ENCODE measurements at regions not wholly inside any gene's neighbourhood (a gene's known extent, or its start where the extent isn't known, plus 50 kb on each side); places are given as distances from the start of the nearest gene placed in this dataset.
"Not testable (repeated sequence)": the region's sequence is repeated elsewhere in the genome, so short reads cannot be mapped to it uniquely, and the experiment has no call there.

DNA sequence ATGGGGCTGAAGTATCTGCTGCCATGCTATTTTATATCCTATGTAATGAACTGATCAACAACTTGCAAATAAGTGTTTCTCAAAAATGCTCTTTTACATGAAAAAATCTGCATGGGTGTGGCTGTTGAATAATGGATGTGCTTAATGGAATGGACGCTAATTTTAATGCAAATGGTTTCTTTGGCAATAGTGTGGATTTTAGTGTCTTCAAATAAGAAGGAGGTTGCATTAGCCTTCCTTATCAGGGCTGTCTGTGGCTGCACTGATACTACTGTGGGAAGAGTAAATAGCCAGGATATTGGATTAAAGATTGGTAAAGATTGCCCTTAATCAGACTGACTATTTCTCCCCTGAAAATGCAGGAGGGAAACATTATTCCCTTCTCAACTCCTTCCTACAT lies 121.9 kb upstream of the STK32A start:
- no peak overlapping the region for H3K4me3 Mint-ChIP-seq
- ChIA-PET POLR2A (no interaction called here), CTCF (no interaction called here)
- no peaks in the 10 kb centered on the region for H3K36me3 Mint-ChIP-seq (ENCODE audit: low read depth)
- DNase-seq, result no peak
- intact Hi-C loops (cut with micrococcal nuclease), result no loop called here
- H3K27ac Mint-ChIP-seq, result no peak overlapping the region
- H3K4me1 Mint-ChIP-seq (ENCODE audit: low read depth), result no peaks in the 10 kb centered on the region
- H3K27me3 Mint-ChIP-seq, result no peaks in the 10 kb centered on the region
- TF ChIP-seq, protein P1, sequence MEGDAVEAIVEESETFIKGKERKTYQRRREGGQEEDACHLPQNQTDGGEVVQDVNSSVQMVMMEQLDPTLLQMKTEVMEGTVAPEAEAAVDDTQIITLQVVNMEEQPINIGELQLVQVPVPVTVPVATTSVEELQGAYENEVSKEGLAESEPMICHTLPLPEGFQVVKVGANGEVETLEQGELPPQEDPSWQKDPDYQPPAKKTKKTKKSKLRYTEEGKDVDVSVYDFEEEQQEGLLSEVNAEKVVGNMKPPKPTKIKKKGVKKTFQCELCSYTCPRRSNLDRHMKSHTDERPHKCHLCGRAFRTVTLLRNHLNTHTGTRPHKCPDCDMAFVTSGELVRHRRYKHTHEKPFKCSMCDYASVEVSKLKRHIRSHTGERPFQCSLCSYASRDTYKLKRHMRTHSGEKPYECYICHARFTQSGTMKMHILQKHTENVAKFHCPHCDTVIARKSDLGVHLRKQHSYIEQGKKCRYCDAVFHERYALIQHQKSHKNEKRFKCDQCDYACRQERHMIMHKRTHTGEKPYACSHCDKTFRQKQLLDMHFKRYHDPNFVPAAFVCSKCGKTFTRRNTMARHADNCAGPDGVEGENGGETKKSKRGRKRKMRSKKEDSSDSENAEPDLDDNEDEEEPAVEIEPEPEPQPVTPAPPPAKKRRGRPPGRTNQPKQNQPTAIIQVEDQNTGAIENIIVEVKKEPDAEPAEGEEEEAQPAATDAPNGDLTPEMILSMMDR (IDR thresholded peaks at IDR 0.05), result no peak
- no peak for ATAC-seq
- H3K9me3 Mint-ChIP-seq, result no peaks in the 10 kb centered on the region

DNA sequence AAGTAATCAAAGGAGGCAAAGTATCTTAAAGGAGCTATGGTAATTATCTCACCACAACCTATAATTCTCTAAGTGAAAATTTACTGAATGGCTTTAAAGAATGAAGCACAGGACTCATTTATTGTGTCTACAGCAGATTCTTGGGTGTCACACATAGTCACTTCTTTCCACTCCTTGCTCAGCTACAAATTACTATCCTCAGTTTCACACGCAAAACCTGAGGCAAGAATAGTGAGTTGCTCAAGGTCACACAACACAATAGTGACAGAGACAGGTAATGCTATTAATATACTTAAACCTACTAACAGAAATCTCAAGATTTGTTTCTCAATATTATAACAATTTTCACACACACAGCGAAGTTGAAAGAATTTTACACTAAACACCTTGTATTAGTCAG lies 120.9 kb upstream of the STK32A start:
- Mint-ChIP-seq H3K36me3 (ENCODE audit: low read depth) (no peaks in the 10 kb centered on the region), H3K4me3 (no peak overlapping the region), H3K9me3 (no peaks in the 10 kb centered on the region), H3K4me1 (ENCODE audit: low read depth) (no peaks in the 10 kb centered on the region), H3K27ac (no peak overlapping the region), H3K27me3 (no peaks in the 10 kb centered on the region)
- CTCF ChIA-PET, result no interaction called here
- POLR2A ChIA-PET, result no interaction called here
- ATAC-seq (no peak), DNase-seq (no peak)
- TF ChIP-seq, protein P1 (IDR thresholded peaks at IDR 0.05), result no peak
- intact Hi-C loops (cut with micrococcal nuclease), result no loop called here

DNA sequence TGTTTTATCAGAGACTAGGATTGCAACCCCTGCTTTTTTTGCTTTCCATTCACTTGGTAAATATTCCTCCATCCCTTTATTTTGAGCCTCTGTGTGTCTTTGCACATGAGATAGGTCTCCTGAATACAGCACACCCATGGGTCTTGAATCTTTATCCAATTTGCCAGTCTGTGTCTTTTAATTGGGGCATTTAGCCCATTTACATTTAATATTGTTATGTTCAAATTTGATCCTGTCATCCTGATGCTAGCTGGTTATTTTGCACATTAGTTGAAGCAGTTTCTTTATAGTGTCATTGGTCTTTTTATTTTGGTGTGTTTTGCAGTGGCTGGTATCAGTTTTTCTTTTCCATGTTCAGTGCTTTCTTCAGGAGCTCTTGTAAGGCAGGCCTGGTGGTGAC lies 95.1 kb upstream of the STK32A start:
- POLR2A ChIA-PET; H3K4me3 Mint-ChIP-seq; H3K4me1 Mint-ChIP-seq (ENCODE audit: low read depth); ATAC-seq; H3K36me3 Mint-ChIP-seq (ENCODE audit: low read depth); H3K27ac Mint-ChIP-seq; H3K27me3 Mint-ChIP-seq; CTCF ChIA-PET; intact Hi-C loops (cut with micrococcal nuclease); DNase-seq: not testable (repeated sequence)
- H3K9me3 Mint-ChIP-seq, result peaks cover 33% of the 10 kb centered on the region

DNA sequence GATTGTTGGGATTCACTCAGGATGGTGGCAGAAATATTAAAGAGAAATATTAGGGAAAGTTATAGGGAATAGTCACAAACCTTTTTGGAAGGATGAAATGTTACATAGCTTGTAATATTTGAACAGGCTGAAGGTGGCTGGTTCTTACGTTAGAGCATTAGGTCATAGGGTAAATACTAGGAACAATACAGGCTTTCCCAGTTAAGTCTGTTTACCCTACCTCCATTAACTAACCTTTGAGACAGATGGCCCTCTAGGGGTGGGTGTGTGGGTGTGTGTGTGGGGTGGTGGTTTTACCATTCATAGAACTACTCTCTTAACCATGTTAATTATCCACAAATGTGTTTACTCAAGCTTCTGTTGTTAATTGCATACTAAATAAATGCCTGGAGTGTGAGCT lies 94.3 kb upstream of the STK32A start:
- no peak overlapping the region for H3K4me3 Mint-ChIP-seq
- H3K4me1 Mint-ChIP-seq (ENCODE audit: low read depth), result no peaks in the 10 kb centered on the region
- TF ChIP-seq, protein P1 (IDR thresholded peaks at IDR 0.05), result no peak
- H3K9me3 Mint-ChIP-seq, result peaks cover 33% of the 10 kb centered on the region
- DNase-seq (no peak), ATAC-seq (no peak)
- no peak overlapping the region for H3K27ac Mint-ChIP-seq
- intact Hi-C loops (cut with micrococcal nuclease), result no loop called here
- peaks cover 7% of the 10 kb centered on the region for H3K36me3 Mint-ChIP-seq (ENCODE audit: low read depth)
- ChIA-PET POLR2A (no interaction called here), CTCF (no interaction called here)
- H3K27me3 Mint-ChIP-seq, result peaks cover 3% of the 10 kb centered on the region

DNA sequence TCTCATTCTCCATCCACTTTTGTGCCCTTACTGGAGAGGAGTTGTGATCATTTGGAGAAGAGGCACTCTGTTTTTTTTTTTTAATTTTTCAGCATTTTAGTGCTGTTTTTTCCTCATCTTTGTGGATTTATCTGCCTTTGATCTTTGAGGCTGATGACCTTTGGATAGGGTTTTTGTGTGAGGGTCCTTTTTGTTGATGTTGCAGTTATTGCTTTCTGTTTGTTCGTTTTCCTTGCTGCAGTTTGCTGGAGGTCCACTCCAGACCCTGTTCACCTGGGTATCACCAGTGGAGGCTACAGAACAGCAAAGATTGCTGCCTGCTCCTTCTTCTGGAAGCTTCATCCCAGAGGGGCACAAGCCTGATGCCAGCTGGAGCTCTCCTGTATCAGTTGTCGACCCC lies 93.2 kb upstream of the STK32A start:
- H3K27me3 Mint-ChIP-seq; ATAC-seq; CTCF ChIA-PET; H3K4me3 Mint-ChIP-seq; DNase-seq; H3K4me1 Mint-ChIP-seq (ENCODE audit: low read depth); H3K27ac Mint-ChIP-seq; H3K36me3 Mint-ChIP-seq (ENCODE audit: low read depth); intact Hi-C loops (cut with micrococcal nuclease): not testable (repeated sequence)
- POLR2A ChIA-PET, result interaction anchor here (0.8 kb wide), 1 partner anchor 33 kb away, joined by 3 read pairs; no protein-coding TSS in a partner anchor
- peaks cover 28% of the 10 kb centered on the region for H3K9me3 Mint-ChIP-seq

DNA sequence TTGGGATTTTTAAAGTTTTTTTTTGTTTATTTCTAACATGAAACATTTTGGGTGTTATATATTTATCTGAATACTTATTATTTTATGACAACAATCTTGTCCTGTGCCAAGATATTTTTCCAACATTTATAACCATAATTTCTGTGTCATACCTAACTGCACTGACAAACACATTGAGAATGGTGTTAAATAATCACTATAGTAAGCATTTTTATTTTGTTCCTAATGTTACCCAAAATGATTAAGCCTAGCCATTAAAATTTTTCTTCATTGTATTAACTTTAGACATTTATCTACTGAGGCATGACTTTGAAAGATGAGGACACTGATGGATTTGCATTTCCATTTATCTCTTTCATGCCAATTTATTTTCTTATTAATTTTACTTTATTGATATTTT lies 91.6 kb upstream of the STK32A start:
- H3K4me1 Mint-ChIP-seq (ENCODE audit: low read depth), result no peaks in the 10 kb centered on the region
- POLR2A ChIA-PET, result no interaction called here
- intact Hi-C loops (cut with micrococcal nuclease), result no loop called here
- peaks cover 7% of the 10 kb centered on the region for H3K36me3 Mint-ChIP-seq (ENCODE audit: low read depth)
- peaks cover 17% of the 10 kb centered on the region for H3K9me3 Mint-ChIP-seq
- peaks cover 4% of the 10 kb centered on the region for H3K27me3 Mint-ChIP-seq
- CTCF ChIA-PET, result no interaction called here
- ATAC-seq (no peak), DNase-seq (no peak)
- H3K4me3 Mint-ChIP-seq, result no peak overlapping the region
- TF ChIP-seq, protein P1 (IDR thresholded peaks at IDR 0.05), result no peak
- H3K27ac Mint-ChIP-seq, result no peak overlapping the region
